LNCaP clone FGC (cell line): ENCODE measurements at regions not wholly inside any gene's neighbourhood (a gene's known extent, or its start where the extent isn't known, plus 50 kb on each side); places are given as distances from the start of the nearest gene placed in this dataset.

Experiments
- DNase-seq: peaks from one replicate; pipeline ENCODE4 v3.0.0-alpha.2; 2011; ENCODE audit warnings: low read depth
- H3K4me3 ChIP-seq: 2 replicates; pipeline ENCODE4 v1.5.1; 2011; ENCODE audit warnings: mild to moderate bottlenecking, low read depth, low read length, control low read depth
- CTCF ChIP-seq: IDR thresholded peaks from 2 replicates; pipeline ENCODE4 v1.5.1; 2012; ENCODE audit warnings: mild to moderate bottlenecking; ENCODE audit not compliant: control insufficient read depth, insufficient read depth; ENCODE audit errors: extremely low read depth

- no peak for TF ChIP-seq CTCF
- H3K4me3 ChIP-seq: no peak overlapping the region
- no peak for DNase-seq
Observed at GRCh38 chr4:17163156-17163771, 264.8 kb upstream of the LDB2 start.

GRCh38 chr4:17157304-17157703 lies 258.9 kb upstream of the LDB2 start:
- H3K4me3 ChIP-seq: no peak overlapping the region
- no peak for TF ChIP-seq CTCF
- DNase-seq: no peak

- H3K4me3 ChIP-seq: no peak overlapping the region
- DNase-seq: no peak
- TF ChIP-seq CTCF: no peak
Observed at GRCh38 chr4:17155486-17155885, 257.0 kb upstream of the LDB2 start.

- no peak for DNase-seq
- no peak overlapping the region for H3K4me3 ChIP-seq
Observed at GRCh38 chr4:17153572-17153971, 255.1 kb upstream of the LDB2 start.

GRCh38 chr4:17152941-17153540 lies 254.6 kb upstream of the LDB2 start:
- no peak for DNase-seq
- no peak overlapping the region for H3K4me3 ChIP-seq
- TF ChIP-seq CTCF: no peak

More at GRCh38 chr4:17153572-17153971, 255.1 kb upstream of the LDB2 start:
- TF ChIP-seq CTCF: no peak

- no peak overlapping the region for H3K4me3 ChIP-seq
- TF ChIP-seq CTCF: no peak
- DNase-seq: no peak
Observed at GRCh38 chr4:17142232-17142711, 243.8 kb upstream of the LDB2 start.

- no peak overlapping the region for H3K4me3 ChIP-seq
- no peak for DNase-seq
- no peak for TF ChIP-seq CTCF
Observed at GRCh38 chr4:17138847-17139246, 240.4 kb upstream of the LDB2 start.
